ENCODE measurements at regions not wholly inside any gene's neighbourhood (a gene's known extent, or its start where the extent isn't known, plus 50 kb on each side); places are given as distances from the start of the nearest gene placed in this dataset.

GRCh38 chr13:40316301-40316700 lies 350.1 kb downstream of the FOXO1 start:
- Histone ChIP-seq H3K9me2 (replicated peaks; ENCODE audit: insufficient read depth) (no peaks in the 10 kb centered on the region), H3K4me3 (no peak overlapping the region), H3K27ac (no peak overlapping the region), H3K79me2 (no peaks in the 10 kb centered on the region), H3K9me3 (ENCODE audit: low read depth) (no peaks in the 10 kb centered on the region), H4K20me1 (ENCODE audit: insufficient read depth, poor library complexity, severe bottlenecking) (no peaks in the 10 kb centered on the region), H3K27me3 (no peaks in the 10 kb centered on the region), H2AFZ (no peak overlapping the region), H3K4me2 (no peak overlapping the region), H3K4me1 (ENCODE audit: insufficient read depth) (no peaks in the 10 kb centered on the region), H3K36me3 (replicated peaks; ENCODE audit: insufficient read depth, low read depth) (no peaks in the 10 kb centered on the region)
- no peak for TF ChIP-seq CTCF (IDR thresholded peaks at IDR 0.05; ENCODE audit: poor library complexity)
- TF ChIP-seq EZH2 (IDR thresholded peaks at IDR 0.05; ENCODE audit: borderline replicate concordance), result no peak
- no peak for TF ChIP-seq EZH2phosphoT487 (IDR thresholded peaks at IDR 0.05; ENCODE audit: low read depth, severe bottlenecking, unreplicated experiment)
- WGBS (ENCODE audit: low lambda C conversion rate, missing lambda C conversion rate), result 88% methylated on average over 7 of the region's 7 CpGs
- DNase-seq (ENCODE audit: low spot score), result no peak

- H3K27ac ChIP-seq, result no peak overlapping the region
- TF ChIP-seq EZH2phosphoT487 (IDR thresholded peaks at IDR 0.05; ENCODE audit: low read depth, severe bottlenecking, unreplicated experiment), result no peak
- no peak for TF ChIP-seq EZH2 (IDR thresholded peaks at IDR 0.05; ENCODE audit: borderline replicate concordance)
- TF ChIP-seq CTCF (IDR thresholded peaks at IDR 0.05; ENCODE audit: poor library complexity), result no peak
- DNase-seq (ENCODE audit: low spot score), result no peak
- H4K20me1 ChIP-seq (ENCODE audit: insufficient read depth, poor library complexity, severe bottlenecking), result no peaks in the 10 kb centered on the region
- no peaks in the 10 kb centered on the region for H3K27me3 ChIP-seq
- H3K9me2 ChIP-seq (replicated peaks; ENCODE audit: insufficient read depth), result no peaks in the 10 kb centered on the region
- H3K9me3 ChIP-seq (ENCODE audit: low read depth), result no peaks in the 10 kb centered on the region
- H3K36me3 ChIP-seq (replicated peaks; ENCODE audit: insufficient read depth, low read depth), result no peaks in the 10 kb centered on the region
- H3K4me2 ChIP-seq, result no peak overlapping the region
- no peaks in the 10 kb centered on the region for H3K79me2 ChIP-seq
- 95% methylated on average over 2 of the region's 2 CpGs for WGBS (ENCODE audit: low lambda C conversion rate, missing lambda C conversion rate)
- H3K4me1 ChIP-seq (ENCODE audit: insufficient read depth), result no peaks in the 10 kb centered on the region
- no peak overlapping the region for H3K4me3 ChIP-seq
- no peak overlapping the region for H2AFZ ChIP-seq
Measured at GRCh38 chr13:40317980-40318327, 348.5 kb downstream of the FOXO1 start.

- Histone ChIP-seq H4K20me1 (ENCODE audit: insufficient read depth, poor library complexity, severe bottlenecking) (no peaks in the 10 kb centered on the region), H3K27me3 (no peaks in the 10 kb centered on the region), H3K9me2 (replicated peaks; ENCODE audit: insufficient read depth) (no peaks in the 10 kb centered on the region), H3K4me3 (no peak overlapping the region), H2AFZ (no peak overlapping the region), H3K36me3 (replicated peaks; ENCODE audit: insufficient read depth, low read depth) (no peaks in the 10 kb centered on the region), H3K79me2 (no peaks in the 10 kb centered on the region), H3K9me3 (ENCODE audit: low read depth) (no peaks in the 10 kb centered on the region), H3K4me2 (no peak overlapping the region), H3K4me1 (ENCODE audit: insufficient read depth) (no peaks in the 10 kb centered on the region), H3K27ac (no peak overlapping the region)
- DNase-seq (ENCODE audit: low spot score), result peak; percentile 31
- no peak for TF ChIP-seq EZH2 (IDR thresholded peaks at IDR 0.05; ENCODE audit: borderline replicate concordance)
- no peak for TF ChIP-seq CTCF (IDR thresholded peaks at IDR 0.05; ENCODE audit: poor library complexity)
- no peak for TF ChIP-seq EZH2phosphoT487 (IDR thresholded peaks at IDR 0.05; ENCODE audit: low read depth, severe bottlenecking, unreplicated experiment)
- WGBS (ENCODE audit: low lambda C conversion rate, missing lambda C conversion rate), result 53% methylated on average over 2 of the region's 2 CpGs
Measured at GRCh38 chr13:40318366-40318765, 348.1 kb downstream of the FOXO1 start.
